GM20000 (cell line): ENCODE measurements at regions not wholly inside any gene's neighbourhood (a gene's known extent, or its start where the extent isn't known, plus 50 kb on each side); places are given as distances from the start of the nearest gene placed in this dataset.

Experiments used
- DNase-seq: peaks from one replicate; pipeline ENCODE4 v3.0.0; 2012; ENCODE audit warnings: low spot score
- TF ChIP-seq, protein P1 (sequence below): IDR thresholded peaks from 2 replicates; pipeline ENCODE4 v1.5.1; 2012; ENCODE audit warnings: mild to moderate bottlenecking, control low read depth; ENCODE audit errors: extremely low read depth, missing control alignments

DNA sequence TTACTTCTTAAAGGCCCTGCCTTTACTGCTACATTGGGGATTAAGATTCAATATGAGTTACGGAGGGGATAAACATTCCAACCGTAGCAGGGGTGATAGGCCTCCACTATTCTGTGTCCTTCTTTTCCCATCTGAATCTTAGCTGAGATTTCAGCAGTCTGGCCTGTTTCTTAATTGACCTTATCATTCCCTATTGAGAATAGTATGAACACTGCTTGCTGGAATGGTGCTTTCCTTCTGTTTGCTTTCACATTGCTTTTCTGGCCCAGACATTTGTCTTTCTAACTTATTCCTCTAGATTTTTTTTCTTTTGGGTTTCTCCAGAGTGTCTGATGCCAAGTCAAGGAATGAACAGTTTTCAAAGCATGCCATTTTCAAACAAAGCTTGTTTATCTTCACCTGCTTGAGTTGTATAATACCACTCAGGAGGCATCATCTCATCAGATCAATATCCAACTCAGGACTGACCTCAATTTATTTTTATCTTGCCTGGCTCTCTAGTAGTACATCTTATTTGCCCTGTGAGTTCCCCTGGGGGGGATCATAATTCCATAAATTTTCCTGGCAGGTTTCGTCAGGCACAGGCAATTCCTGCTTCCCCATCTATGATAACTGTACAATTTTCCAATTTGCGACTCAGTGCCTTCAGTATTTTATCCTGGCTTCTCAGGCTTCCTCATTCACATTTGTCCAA is 161.1 kb upstream of the STT3B start:
- TF ChIP-seq, protein P1, sequence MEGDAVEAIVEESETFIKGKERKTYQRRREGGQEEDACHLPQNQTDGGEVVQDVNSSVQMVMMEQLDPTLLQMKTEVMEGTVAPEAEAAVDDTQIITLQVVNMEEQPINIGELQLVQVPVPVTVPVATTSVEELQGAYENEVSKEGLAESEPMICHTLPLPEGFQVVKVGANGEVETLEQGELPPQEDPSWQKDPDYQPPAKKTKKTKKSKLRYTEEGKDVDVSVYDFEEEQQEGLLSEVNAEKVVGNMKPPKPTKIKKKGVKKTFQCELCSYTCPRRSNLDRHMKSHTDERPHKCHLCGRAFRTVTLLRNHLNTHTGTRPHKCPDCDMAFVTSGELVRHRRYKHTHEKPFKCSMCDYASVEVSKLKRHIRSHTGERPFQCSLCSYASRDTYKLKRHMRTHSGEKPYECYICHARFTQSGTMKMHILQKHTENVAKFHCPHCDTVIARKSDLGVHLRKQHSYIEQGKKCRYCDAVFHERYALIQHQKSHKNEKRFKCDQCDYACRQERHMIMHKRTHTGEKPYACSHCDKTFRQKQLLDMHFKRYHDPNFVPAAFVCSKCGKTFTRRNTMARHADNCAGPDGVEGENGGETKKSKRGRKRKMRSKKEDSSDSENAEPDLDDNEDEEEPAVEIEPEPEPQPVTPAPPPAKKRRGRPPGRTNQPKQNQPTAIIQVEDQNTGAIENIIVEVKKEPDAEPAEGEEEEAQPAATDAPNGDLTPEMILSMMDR = no peak
- no peak for DNase-seq

GRCh38 chr3:31373681-31374080 is 159.0 kb upstream of the STT3B start:
- no peak for DNase-seq
- TF ChIP-seq, protein P1 = no peak

GRCh38 chr3:31377045-31377642 is 155.6 kb upstream of the STT3B start:
- no peak for DNase-seq
- TF ChIP-seq, protein P1 = no peak

DNA sequence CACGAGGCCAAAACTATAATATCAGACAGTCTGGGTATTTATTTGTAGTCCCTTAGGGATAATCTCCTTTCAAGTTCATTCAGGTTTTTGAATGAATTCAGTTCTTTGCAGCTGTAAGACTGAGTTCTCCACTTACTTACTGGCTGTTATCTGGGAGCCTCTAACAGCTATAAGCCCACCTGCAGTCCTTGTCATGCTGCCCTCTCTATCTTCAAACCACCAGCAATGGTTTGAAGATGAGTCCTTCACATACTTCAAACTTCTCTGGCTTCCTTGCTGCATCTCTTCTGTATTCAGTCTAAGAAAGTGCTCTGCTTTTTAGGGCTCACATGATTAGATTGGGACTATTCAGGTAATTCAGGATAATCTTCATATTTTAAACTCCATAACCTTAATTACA is 154.5 kb upstream of the STT3B start:
- TF ChIP-seq, protein P1 = no peak
- no peak for DNase-seq

DNA sequence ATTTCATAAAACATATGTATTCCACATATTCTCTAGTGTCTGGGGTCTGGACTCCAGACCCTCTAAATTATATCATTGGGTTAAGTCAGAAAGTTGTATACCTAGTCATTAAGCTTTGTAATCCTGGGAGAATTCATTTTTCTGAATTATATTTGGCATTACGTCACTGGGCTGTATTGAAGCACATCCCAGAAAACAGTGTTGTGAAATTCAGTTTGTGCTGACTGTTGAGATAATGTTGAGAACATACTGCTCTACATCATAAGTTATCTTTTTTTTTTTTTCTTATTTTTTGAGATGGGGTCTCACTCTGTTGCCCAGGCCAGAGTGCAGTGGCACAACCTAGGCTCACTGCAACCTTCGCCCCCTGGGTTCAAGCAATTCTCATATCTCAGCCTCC is 153.1 kb upstream of the STT3B start:
- TF ChIP-seq, protein P1 = no peak
- DNase-seq = no peak

DNA sequence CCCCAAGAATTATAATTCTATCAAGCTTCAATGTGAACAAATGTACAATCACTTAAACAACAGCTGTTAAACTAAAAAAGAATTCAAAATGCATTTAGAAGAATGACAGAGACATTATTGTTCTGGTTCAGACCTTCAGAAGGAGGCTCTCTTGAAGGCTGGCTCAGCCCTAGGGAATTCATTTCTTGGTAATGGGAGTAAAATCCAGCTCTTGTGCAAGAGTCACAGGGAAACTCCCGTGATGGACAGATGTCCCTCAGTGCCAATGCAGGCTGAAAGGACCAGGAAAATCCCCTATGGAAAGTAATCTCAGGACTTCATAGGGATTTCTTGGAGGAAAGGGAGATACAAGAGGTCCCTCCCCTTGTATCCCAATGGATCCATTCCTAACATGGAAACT is 149.9 kb upstream of the STT3B start:
- TF ChIP-seq, protein P1 = no peak
- no peak for DNase-seq

- TF ChIP-seq, protein P1 = no peak
- DNase-seq = no peak
Measured at GRCh38 chr3:31384117-31384516, 148.6 kb upstream of the STT3B start.
